Osteocyte (in vitro differentiated cells): ENCODE measurements at regions not wholly inside any gene's neighbourhood (a gene's known extent, or its start where the extent isn't known, plus 50 kb on each side); places are given as distances from the start of the nearest gene placed in this dataset.

ENCODE experiments used
- DNase-seq: peaks from one replicate; pipeline ENCODE4 v3.0.0; 2021; ENCODE audit warnings: mixed read lengths; ENCODE audit not compliant: unreplicated experiment; ENCODE audit errors: extremely low spot score
- H3K27ac Mint-ChIP-seq: one replicate; pipeline ENCODE4 v1.8.0; 2021; ENCODE audit warnings: mild to moderate bottlenecking, mixed read lengths; ENCODE audit not compliant: unreplicated experiment
- H3K27me3 Mint-ChIP-seq: one replicate; pipeline ENCODE4 v1.8.0; 2021; ENCODE audit warnings: mixed read lengths; ENCODE audit not compliant: unreplicated experiment
- H3K36me3 Mint-ChIP-seq: one replicate; pipeline ENCODE4 v1.8.0; 2021; ENCODE audit warnings: mixed read lengths; ENCODE audit not compliant: unreplicated experiment
- H3K4me1 Mint-ChIP-seq: one replicate; pipeline ENCODE4 v1.8.0; 2021; ENCODE audit warnings: mixed read lengths; ENCODE audit not compliant: unreplicated experiment
- H3K4me3 Mint-ChIP-seq: one replicate; pipeline ENCODE4 v1.8.0; 2021; ENCODE audit warnings: mild to moderate bottlenecking, moderate library complexity, mixed read lengths; ENCODE audit not compliant: unreplicated experiment
- H3K9me3 Mint-ChIP-seq: one replicate; pipeline ENCODE4 v1.8.0; 2021; ENCODE audit warnings: mixed read lengths; ENCODE audit not compliant: unreplicated experiment
- TF ChIP-seq, protein P1 (sequence below): fragments of 200-600 bp; sonication (generic); IDR thresholded peaks from 2 replicates; pipeline ENCODE4 v1.5.0; 2021; ENCODE audit warnings: antibody characterized with exemption, mild to moderate bottlenecking, moderate library complexity

DNA sequence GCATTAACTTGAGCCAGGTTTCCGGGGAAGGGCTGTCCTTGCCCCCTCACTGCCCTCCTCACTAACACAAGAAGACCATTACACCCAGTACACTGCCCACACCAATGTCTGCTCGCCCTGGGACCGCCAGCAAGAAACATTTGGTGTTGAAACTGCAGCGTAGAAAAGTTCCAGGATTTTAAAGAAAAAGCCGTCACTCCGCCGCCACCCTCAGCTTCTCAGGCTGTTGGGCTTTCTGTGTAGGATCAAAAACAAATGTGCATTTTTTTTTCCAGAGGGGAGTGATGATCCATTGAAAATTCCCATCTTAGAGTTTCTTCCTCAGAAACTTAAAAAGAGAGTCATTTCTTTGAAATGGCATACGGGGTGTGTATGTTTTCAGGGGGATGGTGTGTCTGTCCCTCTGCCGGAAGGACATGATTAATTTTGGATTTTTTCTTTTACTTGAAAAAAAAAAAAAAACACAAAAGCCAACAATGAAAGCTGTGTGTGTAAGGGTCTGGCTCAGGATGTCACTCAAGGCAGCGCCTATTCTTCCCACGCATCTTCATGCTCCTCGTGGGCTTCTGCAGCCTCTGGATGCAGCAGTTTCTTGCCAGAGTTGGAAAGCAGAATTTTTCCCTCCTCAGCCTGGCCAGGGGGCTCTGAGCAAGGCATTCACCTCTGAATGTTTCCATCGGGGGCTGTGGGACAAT is 184.9 kb downstream of the GLI2 start:
- Mint-ChIP-seq H3K27ac (peak overlapping the region; percentile 99), H3K4me1 (peaks cover 57% of the 10 kb centered on the region), H3K36me3 (no peaks in the 10 kb centered on the region), H3K4me3 (peak overlapping the region; percentile 55), H3K9me3 (no peaks in the 10 kb centered on the region), H3K27me3 (no peaks in the 10 kb centered on the region)
- TF ChIP-seq, protein P1, sequence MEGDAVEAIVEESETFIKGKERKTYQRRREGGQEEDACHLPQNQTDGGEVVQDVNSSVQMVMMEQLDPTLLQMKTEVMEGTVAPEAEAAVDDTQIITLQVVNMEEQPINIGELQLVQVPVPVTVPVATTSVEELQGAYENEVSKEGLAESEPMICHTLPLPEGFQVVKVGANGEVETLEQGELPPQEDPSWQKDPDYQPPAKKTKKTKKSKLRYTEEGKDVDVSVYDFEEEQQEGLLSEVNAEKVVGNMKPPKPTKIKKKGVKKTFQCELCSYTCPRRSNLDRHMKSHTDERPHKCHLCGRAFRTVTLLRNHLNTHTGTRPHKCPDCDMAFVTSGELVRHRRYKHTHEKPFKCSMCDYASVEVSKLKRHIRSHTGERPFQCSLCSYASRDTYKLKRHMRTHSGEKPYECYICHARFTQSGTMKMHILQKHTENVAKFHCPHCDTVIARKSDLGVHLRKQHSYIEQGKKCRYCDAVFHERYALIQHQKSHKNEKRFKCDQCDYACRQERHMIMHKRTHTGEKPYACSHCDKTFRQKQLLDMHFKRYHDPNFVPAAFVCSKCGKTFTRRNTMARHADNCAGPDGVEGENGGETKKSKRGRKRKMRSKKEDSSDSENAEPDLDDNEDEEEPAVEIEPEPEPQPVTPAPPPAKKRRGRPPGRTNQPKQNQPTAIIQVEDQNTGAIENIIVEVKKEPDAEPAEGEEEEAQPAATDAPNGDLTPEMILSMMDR: no peak
- no peak for DNase-seq

- Mint-ChIP-seq H3K4me1 (peaks cover 53% of the 10 kb centered on the region), H3K27me3 (no peaks in the 10 kb centered on the region), H3K27ac (peak overlapping the region; percentile 99), H3K9me3 (no peaks in the 10 kb centered on the region), H3K4me3 (no peak overlapping the region), H3K36me3 (no peaks in the 10 kb centered on the region)
- DNase-seq: no peak
- TF ChIP-seq, protein P1: no peak
Observed at GRCh38 chr2:120921457-120921856, 185.8 kb downstream of the GLI2 start.

DNA sequence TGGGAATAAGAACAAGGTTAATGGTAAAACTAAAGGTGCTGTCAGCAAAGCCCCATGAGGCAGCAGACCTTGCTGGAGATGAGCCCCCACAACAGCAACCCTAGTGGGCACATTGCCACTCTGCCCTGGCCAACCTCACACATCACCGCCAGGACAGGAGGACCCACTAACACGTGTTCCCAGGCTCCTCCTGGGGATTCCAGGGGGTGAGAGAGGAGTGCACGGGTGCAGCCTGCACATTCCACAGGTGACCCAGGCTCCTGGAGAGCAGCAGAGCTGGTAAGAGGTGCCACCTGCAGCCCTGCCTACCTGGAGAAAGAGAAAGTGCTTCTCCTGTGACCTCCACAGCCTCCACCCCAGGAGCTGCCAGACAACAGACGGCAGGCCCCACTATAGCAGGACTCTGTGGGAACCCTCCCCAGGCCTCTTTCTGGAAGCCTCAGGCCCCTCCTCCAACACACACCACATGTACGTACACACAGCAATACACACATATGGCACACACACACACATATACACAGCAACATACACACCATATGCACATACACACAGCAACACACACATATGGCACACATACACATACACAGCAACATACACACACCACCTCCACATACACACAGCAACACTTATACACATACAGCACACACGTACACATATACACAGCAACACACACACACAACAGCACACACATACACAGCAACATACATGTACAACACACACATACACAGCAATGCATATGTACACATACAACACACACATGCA is 187.1 kb downstream of the GLI2 start:
- TF ChIP-seq, protein P1: no peak
- H3K4me3 Mint-ChIP-seq: no peak overlapping the region

DNA sequence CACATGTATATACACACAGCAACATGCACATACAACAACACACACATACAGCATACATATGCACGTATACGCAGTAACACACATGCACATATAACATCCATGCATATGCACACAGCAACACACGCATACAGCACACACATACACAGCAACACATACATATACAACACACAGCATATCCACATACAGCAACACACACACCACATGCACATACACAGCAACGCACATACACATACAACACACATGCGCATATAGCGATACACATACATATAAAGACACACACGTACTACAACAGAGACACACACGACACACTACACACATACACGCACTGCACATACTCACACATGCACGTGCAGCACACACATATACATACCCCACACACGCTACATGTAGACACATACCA is 187.8 kb downstream of the GLI2 start:
- no peak for DNase-seq
- H3K27ac Mint-ChIP-seq: no peak overlapping the region
- peaks cover 45% of the 10 kb centered on the region for H3K4me1 Mint-ChIP-seq
- no peak overlapping the region for H3K4me3 Mint-ChIP-seq
- TF ChIP-seq, protein P1: no peak
- H3K9me3 Mint-ChIP-seq: no peaks in the 10 kb centered on the region
- H3K27me3 Mint-ChIP-seq: no peaks in the 10 kb centered on the region
- H3K36me3 Mint-ChIP-seq: peaks cover 5% of the 10 kb centered on the region

More for the DNA sequence above, 187.1 kb downstream of the GLI2 start:
- DNase-seq: no peak
- Mint-ChIP-seq H3K36me3 (no peaks in the 10 kb centered on the region), H3K27me3 (no peaks in the 10 kb centered on the region), H3K27ac (no peak overlapping the region), H3K9me3 (no peaks in the 10 kb centered on the region), H3K4me1 (peaks cover 51% of the 10 kb centered on the region)

DNA sequence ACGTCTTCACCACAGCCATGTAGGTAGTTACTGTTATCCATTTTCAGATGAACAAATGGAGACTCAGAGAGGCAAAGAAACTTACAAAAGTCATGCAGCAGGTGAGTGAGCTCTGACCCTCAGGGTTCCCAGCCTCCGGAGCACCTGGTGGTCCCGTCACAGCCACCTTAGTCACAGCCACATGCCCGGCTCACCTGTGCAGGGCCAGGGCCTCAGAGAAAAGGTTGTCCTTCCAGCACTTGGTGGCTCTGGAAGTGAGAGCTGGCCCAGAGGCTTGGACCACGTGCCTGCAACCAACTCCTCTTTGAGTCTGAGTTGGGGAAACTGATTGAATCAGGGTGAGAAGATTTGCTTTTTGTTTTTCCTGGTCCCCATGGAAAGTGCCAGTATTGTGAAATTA is 189.3 kb downstream of the GLI2 start:
- H3K27me3 Mint-ChIP-seq: no peaks in the 10 kb centered on the region
- TF ChIP-seq, protein P1: no peak

More for the DNA sequence above, 189.3 kb downstream of the GLI2 start:
- no peak overlapping the region for H3K27ac Mint-ChIP-seq
- no peak for DNase-seq
- H3K36me3 Mint-ChIP-seq: peaks cover 17% of the 10 kb centered on the region
- H3K9me3 Mint-ChIP-seq: no peaks in the 10 kb centered on the region
- H3K4me1 Mint-ChIP-seq: peaks cover 35% of the 10 kb centered on the region
- H3K4me3 Mint-ChIP-seq: no peak overlapping the region
